ENCODE measurements at regions not wholly inside any gene's neighbourhood (a gene's known extent, or its start where the extent isn't known, plus 50 kb on each side); places are given as distances from the start of the nearest gene placed in this dataset.
"Not testable (repeated sequence)": the region's sequence is repeated elsewhere in the genome, so short reads cannot be mapped to it uniquely, and the experiment has no call there.

DNA sequence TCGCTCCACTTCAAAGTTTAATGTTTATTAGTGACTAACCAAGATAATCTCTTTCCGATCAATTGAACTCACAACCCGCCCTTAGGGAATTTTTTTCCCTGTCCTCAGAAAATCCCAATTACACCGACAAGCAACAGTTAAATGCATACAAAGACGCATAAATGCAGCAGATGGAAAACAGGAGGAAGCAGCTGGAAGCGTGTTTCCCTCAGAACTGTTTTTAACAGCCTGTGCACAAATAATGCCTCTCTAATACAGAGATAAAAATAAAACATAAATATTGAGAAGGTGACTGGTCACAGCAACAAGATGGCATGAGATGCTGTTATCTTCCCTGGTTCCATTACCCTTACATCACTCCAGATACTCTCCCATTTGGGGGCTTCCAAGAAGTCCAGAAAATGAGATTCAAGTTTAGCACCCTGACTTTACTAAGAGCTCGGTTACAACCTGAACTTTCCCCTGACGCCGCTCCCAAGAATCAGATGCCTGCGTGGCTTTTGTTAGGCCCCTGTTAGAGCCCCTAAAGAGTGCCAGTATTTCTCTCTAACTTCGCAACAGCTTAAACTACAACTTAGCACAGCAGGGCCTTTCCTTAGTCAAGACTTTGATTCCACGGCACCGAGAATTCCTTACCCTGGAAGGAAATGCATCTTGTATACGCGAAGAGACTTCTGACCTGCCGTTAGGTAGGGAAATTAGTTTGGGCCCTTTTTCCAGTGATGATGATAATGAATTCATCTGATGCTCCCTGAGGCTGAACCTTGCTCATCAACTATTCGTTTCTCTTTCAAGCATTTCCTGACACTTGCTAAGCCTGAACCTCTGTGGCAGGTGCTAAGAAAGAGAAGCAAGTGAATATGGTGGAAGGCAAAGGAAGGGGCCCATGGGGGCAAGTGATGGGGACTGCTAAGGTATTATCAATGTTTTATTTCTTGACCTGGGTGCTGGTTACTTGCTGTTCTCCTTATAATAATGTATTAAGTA lies 137.7 kb upstream of the SMYD2 start:
- DNase-seq = no peak

DNA sequence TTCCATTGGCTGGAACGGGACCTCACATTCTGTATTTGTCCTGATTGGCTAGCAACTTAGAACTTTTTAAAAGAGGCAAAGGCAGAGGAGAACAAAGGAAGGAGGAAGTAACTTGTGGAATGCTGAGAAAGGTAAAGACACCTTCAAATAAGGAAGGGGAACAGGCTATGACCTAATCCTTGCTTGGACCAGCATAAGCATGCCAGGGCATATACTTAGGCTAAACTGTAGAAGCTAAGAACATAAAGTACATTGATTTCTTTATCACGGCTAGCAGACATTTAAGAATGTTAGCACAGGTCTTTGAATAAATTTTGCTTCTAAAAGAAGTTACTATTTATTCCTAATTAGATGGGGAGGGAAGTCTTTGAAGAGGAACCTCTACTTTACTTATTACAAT lies 136.4 kb upstream of the SMYD2 start:
- not testable (repeated sequence) for DNase-seq

DNA sequence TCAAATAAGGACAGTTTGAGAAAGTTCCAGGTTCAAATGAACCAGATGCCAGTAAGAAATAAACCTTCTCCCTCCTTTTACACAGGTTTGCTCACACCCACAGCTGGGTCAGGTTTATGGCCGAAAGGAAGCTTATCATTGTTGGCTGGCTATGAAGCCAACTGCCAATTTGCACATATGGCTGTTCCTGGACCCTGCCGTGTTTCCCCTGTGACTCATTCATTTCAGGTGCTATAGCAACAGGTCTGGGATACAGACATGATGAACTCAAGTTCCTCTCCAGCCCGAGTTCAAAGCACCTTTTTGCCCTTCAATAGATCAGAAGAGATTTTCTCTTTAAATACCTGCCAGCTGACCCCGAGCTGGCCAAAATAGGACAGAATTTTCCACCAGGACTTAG lies 134.4 kb upstream of the SMYD2 start:
- no peak for DNase-seq

DNA sequence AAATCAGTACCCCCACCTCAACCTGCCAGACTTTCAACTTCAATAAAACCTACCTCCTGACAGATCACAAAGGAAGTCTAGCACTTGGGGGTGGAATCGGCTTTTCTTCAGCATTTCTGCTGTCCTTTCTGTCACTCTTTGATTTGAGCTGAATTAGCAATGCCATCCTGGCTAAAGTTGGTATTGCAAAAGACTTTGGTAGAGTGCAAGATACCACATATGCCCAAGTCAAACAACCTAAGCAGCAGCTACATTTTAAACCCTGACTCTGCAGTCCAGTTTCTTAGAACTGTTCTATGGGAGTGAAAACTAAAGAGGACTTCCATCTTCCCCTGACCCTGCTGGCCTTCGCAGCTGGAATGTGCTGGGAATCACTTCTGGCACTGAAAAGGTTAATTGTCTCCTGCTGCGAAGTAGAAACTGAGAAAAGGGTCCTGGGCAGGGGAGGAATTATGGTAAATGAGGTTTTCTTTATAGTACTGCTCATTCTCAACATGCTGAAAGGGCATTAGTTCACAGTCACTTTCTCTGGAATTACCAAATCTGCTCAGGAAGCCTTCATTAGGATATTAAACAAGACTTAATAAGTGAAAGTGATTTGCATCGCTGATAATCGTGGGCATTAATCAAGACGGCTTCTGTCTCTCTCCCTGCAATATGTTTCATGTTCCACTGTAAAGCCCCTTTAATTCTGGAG lies 126.2 kb upstream of the SMYD2 start:
- DNase-seq = no peak

DNA sequence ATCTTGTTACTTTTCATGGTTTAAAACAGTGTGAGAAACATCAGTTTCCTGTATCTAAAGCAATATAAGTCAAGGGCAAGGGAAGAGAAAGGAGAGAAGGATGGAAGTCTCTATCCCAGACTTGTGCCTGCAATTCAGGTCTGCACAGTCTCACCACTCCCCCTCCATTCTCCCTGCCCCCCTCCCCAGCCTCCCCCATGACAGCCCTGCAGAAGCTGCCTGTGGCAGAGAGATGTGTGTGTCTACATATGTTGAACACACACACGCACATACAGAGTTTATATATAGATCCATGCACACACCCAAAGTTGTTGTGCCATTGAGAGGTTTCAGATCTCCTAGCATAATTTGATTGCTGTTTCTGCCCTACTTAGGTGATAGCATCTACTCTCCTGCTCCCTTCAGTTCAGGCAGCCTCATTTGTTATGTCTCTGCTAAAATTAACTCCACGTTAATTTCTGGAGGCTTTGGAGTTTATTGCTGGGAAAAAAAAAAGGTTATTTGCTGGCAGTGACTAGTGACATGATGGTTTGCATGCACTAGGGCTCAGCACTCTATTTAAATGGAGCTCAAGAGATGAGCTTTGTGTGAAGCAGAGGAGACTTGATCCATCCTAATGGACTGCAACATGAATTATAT lies 124.9 kb upstream of the SMYD2 start:
- DNase-seq = no peak

DNA sequence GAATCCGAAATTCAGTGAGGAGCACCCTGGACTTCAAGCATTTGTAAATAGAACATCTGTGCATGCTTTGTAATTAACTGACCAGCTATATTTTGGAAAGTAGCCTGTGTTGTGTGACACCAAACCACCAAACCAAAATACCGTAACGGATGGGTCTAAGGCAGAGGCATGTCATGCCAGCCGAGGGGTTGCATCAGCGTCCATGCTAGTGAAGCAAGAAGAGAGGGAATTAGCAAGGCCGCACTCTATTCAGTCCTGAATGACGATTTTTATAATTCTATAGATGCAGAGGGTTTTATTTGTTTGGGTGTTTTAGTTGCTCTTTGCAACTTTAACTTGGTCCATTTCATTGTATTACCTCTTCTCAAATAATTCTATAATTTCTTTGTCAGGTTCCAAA lies 116.8 kb upstream of the SMYD2 start:
- no peak for DNase-seq

DNA sequence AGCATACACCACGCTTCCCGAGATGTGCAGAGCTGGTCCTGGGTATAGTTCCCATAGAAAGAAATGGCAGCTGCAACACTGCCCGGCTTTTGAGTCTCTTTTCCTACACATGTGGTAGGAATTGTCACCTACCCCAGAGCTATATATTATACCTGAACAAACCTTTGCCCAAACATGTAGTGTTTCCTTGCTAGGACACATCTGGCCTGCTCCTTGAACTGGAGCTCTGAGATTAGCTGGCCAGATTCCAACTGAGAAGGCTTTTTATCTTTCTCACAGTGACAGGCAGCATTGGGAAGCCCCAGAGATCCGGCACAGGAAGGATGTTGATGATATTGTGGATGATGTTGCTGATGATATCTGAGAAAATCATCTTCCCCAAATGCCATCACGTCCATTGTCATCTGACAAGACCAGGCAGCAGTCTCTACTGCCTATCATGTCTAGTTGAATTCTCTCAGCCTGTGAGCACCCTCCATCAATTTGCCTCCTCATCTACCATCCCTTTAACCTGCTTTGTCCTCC lies 115.0 kb upstream of the SMYD2 start:
- DNase-seq = no peak

DNA sequence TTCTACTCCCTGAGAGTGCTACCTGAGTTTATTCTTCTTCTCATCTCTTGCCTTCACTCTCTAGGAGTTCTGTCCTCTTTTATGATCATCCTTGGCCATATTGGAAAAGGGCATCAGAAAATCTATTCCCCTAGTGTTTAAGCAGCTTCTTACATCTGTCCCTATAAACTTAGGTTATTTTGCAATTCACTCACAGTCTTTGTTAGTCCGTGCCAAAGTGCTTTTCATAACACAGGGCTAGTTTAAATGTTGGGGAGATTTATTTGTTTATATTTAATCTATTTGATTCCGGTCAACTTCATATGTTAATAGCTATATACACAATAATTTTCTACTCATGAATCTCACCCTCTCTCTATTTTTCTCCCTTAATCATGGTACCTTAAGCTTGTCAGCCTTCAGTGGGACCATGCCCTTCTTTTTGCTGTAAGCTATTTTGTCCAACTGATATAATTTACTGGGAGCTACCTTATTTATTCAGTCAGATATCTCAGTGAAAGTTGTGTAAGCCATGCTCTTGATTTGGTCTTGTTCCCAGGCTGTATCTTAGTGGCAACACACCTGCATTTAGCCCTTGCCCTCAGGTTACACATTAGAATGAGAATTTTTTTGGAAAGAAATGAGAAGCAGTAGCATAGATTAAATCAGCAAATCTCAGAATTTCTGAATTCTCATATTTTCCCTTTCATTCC lies 106.3 kb upstream of the SMYD2 start:
- no peak for DNase-seq

DNA sequence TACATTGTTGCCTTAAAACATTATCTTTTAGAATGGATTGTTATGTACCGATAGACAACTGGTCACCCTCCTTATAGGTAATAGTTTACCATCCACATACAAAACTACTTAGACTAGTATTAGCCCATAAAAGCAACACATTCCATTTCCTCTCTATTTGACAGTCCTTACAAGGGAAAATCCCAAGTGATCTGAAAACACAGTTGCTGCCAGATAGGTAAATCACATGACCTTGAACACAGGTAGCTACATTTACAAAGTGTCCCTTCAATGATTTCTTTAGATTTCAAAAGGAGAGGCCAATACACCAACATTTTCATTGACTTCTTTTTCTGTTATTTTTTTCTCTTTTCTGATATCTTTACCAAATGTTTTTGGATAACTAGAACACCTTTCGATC lies 102.9 kb upstream of the SMYD2 start:
- no peak for DNase-seq

DNA sequence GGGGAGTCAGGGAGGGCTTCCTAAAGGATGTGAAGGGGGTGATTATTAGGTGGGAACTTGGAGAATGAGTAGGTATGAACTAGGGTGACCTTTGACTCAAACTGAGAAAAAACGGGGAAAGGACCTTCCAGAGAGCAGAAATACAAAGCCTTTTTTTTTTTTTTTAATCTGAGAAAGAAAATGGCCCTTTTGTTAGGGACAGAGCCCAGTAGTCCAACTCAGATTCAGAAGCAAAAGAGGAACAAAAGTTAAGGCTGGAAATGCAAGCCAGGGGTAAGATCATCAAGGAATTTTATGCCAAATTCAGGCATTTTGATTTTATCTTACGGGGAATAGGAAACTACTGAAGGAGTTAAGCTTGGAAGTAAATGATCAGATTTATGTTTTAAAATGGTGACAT lies 96.0 kb upstream of the SMYD2 start:
- no peak for DNase-seq

DNA sequence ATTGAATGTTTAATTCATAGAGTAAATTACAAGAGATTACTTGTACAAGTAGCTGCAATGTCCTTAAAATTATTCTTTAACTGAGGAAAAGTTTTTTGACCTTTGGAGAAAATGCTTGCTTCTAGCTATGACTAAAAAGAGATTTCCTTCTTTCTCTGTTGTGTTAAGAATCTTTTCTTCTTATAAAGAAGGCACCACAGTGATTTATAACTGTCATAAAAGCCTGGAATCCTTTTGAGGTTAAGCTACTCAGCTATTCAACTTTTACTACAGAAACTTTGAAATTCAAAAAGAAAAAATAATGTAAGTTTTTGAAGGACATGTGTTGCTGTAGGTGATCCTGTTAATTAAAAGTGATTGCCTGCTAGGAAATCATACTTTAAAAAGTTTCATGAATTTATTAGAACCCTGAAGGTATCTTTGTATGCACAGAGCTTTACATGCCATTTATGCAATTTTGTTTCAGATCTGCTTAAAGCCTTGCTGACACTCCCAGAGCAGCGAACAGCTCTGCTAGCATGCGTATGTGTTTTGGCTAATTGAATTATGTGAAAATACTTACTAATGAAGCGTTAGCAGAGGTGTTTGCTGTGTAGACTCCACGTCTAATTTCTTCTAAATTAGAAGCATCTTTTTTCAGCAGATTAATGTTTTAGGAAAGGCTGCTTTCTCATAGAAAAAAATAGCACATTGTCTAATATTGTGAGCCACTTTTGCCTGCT lies 94.7 kb upstream of the SMYD2 start:
- no peak for DNase-seq

DNA sequence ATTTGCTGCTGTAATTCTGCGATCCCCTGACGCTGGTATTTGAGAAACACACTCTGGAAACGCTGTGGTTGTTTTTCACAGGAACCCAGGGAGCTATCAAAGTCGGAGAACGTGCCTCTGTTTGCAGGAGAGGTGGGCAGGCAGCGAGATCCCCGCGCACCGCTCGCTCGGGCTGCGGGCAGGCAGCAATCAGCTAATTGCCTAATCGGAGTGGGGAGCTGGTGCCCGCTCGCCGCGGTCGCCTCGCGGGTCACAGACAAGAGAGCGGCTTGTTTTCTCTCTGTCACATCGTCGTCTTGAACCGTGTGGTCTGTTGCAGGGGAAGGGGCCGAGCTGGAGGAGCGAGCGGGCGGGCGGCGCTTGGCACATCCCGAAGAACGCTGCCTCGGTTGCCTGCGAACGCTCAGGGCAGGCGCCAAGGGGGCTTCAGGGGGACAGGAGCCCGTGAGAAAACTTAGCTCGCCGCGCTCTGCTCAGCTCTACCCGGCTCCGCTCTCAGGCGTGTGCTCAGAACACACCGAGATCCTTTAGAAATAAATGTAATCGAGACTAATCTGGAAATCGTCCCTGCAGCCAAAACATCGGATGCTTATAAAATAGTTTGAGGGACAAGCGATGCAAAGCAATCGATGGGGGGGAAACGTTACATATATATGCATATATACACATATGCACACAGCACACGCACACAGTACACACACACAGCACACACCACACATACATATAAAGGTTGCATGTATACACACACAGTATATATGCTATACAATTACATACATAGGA lies 93.6 kb upstream of the SMYD2 start:
- peak; percentile 50 for DNase-seq

DNA sequence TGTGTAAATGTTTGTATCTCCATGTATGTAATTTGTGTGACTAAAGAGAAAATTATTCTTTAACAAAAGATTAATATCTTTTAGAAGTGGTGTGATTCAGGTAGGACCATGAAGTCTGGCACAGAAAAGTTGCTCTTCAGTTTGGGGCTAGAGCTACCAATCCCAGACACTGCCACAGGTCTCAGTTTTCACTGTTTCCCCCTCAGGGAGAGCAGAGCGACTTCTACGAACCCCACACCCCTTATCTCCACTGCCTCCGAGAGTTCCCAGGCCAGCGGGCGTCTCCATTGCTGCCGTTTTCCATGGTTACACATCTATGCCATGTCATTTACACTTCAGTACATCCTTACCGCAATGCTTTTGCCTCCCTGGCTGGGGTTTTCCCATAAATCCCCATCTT lies 93.0 kb upstream of the SMYD2 start:
- no peak for DNase-seq

DNA sequence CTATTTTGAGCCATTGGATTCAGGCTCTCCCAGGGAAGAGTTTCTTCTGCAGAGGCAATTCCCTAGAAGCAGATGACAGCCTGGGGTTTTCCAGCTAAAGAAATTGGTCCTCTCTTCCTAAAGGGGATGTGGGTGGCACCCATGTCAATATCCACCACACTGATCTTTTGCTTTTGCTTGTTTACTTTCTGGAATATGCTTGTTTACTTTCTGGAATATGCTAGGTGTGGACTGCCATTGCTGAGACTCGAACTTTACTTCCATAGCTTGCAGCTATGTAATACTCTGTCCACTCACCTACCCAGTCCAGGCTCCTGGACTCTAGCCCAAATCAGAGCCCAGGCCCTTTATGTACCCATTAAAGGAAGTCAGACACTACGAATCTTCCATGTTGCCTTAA lies 92.1 kb upstream of the SMYD2 start:
- no peak for DNase-seq

DNA sequence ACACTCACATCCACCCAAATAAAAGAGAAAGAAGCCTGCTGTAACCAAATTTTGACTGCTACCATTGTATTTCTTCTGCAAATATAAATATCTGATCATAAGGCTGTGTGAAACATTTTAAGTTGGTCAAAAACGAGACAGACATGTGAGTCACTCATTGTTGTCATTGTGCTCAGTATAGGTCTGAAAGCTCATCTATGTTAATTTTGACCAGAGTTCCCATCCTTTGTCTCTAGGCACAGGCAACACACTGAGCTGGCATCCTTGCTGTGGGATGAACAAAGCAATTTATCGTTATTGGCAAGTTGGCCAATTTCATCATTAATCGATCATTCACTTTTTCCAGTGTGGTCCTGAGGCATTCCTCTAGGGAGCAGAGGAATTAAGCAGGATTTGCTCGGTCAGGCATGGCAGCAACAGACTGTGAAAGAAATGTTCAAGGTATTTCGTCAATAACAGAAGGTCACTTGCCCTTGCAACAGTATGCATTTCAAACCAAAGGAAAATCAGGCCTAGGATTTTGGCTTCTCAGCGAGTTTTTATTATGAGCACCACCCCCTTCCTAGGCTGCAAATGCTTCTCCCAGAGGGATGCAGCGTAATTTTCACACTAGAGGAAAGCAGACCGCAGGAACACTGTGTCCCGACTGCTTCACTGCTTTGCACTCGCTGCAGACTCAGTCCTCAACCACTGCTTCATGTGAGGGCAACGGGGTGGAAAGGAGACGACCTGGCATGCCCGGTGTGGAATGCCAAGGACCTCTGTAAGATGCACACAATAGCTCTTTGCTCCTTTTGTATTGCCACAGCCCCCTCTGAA lies 87.9 kb upstream of the SMYD2 start:
- DNase-seq = no peak

DNA sequence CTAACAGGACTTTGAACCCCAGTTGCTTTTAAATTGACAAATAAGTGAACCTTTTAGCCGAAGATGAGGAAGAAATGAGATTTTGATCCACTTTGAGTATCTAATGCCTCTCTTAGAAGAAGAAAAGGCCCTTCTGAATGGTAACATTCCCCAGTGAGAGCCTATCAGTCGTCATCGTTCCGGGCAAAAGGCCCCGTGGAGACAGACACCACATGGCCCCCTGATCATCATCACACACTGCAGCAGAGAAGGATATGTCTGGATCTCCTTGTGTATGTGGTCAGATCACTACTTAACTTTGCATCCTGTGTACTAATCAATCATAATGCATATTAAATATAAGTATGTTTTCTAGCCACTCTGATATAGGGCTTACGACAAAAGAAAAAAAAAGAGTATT lies 87.3 kb upstream of the SMYD2 start:
- no peak for DNase-seq

DNA sequence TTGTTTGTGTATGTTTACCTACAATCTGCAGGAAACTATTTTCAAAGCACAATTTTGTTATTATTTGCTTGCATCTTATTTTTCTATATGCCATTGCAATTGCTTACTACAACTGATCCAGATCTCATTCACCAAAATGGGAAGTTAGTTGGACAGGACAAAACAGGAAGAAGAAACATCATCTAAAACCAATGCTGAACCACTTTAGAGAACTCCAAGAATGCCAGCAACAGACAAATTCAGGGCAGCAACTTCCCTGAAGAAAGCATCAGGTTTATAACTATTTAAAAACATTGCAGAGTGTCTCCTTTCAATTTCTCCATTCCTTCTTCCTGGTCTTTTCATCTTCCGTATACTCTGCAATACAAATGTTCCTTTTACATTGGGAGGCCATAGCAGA lies 82.4 kb upstream of the SMYD2 start:
- DNase-seq = no peak

DNA sequence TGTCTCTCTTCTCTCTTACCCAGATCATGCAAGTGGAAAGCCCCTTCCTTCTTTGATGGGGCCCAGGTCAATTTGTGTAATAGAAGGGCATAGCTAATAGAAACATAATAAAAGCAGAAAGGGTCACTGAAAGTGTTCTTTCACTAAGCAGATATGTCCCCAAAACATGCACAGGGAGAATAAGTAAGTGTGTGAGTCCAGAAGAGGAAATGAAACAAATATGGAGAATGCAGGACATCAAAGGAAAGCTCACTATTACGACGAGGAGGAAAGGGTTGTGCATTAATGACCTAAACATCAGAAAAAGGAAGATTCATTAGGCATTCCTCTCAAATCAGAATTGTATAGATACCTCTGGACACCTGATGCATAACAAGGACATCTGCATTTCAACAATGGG lies 81.4 kb upstream of the SMYD2 start:
- DNase-seq = no peak

DNA sequence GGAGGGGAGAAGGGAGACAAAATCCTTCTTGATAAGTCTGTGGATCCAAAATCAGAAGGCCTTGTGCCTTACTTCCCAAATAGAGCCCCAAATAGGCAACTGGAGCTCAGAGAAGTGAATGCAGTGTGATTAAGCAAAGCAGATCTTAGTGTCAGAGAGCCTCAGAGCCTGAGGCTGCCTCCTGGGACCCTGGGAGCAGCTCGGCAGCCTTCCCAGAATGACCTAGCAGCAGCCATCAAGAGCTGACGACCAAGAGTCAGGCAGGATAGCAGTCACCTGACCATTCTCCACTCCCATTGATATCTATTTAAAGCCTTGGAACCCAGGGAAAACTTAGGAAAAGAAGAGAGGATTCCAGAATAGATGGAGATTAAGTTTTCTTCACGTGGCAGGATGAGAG lies 78.0 kb upstream of the SMYD2 start:
- no peak for DNase-seq

DNA sequence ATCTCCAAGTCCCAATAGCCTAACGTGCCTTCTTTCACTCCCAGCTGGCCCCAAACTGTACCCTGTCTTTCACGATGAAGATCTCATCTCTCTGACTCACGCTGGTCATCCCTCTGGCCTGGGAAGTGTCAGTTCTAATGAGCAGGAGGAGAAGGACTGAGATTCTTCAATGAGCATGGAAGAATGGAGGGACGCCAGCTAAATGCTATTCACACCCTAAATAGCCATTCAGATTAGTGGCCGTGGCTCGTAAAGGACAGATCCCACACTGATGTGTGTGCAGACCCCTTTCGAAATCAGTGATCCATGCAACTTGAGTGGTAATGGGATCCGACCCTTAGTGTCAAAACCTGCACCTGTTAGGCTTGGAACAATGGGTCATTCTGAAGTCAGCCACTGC lies 75.9 kb upstream of the SMYD2 start:
- peak; percentile 48 for DNase-seq

DNA sequence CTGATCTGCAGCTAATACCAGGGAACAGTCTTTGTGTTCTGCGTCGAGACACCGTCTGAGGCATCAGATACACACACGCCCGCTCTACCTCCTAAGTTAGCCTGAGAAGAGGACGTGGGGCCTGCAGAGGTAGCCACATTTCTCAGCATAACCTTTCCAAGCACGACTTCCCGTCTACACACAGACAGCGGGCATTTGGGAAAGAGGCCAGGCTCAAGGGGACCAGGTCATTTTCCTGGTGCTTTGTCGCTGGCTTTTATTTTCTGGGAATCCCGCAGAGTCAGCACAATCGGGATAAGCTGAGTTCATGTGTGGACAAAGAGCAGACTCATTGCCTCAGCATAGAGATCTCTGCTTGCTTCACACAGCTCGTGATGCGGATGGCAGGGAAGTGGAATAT lies 72.5 kb upstream of the SMYD2 start:
- DNase-seq = no peak
